ENCODE measurements at regions not wholly inside any gene's neighbourhood (a gene's known extent, or its start where the extent isn't known, plus 50 kb on each side); places are given as distances from the start of the nearest gene placed in this dataset.

DNA sequence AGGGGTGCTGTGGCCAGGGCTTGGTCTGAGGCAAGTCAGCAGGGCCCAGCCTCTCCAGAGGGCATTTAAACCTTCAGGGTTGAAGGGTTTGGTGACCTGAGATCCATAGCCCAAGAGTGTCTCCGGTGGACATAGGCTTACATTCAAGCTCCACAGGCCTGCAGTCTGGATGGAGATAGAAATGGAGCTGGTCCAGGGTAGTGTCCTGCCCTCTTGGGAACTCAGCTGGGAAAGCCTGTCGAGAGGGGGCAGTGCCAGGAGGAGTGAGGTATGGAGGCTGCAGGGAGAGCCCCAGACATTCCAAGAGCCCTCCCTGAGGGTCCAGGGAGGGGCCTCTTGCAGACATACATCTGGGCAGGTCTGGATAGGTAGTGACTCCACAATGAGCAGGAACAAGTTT, 177.0 kb upstream of the MVB12B start:
- no peaks in the 10 kb centered on the region for H3K9me3 ChIP-seq (replicated peaks; ENCODE audit: control insufficient read depth, insufficient read depth, low read length)
- no peak overlapping the region for H3K9ac ChIP-seq (replicated peaks; ENCODE audit: extremely low read depth, insufficient read depth, low read length)
- H3K79me2 ChIP-seq (ENCODE audit: control insufficient read depth, insufficient read depth, low read length), result no peaks in the 10 kb centered on the region
- intact Hi-C loops (cut with micrococcal nuclease), result no loop called here
- H3K9me1 ChIP-seq (replicated peaks; ENCODE audit: control insufficient read depth, extremely low read depth, insufficient read depth, low read length), result no peaks in the 10 kb centered on the region
- no peak overlapping the region for H2AFZ ChIP-seq (ENCODE audit: low read depth, low read length)
- H3K36me3 ChIP-seq (ENCODE audit: control insufficient read depth in 2 of 2, extremely low read depth in 1 of 2, insufficient read depth in 2 of 2, low read length in 2 of 2), result no peaks in the 10 kb centered on the region
- H3K27me3 ChIP-seq (ENCODE audit: control insufficient read depth in 2 of 2, insufficient read depth in 2 of 2, low read length in 2 of 2), result peaks cover 0 to 3% of the 10 kb centered on the region in 2 experiments
- no peak overlapping the region for H3K27ac ChIP-seq (ENCODE audit: insufficient read depth, low read depth, low read length)
- POLR2A ChIA-PET, result no interaction called here
- TF ChIP-seq POLR2AphosphoS5 (IDR thresholded peaks at IDR 0.05; ENCODE audit: insufficient read depth, low read depth, low read length), result no peak
- no peak for TF ChIP-seq EZH2 (IDR thresholded peaks at IDR 0.05; ENCODE audit: borderline replicate concordance, low read depth, low read length, severe bottlenecking)
- TF ChIP-seq, protein P1, sequence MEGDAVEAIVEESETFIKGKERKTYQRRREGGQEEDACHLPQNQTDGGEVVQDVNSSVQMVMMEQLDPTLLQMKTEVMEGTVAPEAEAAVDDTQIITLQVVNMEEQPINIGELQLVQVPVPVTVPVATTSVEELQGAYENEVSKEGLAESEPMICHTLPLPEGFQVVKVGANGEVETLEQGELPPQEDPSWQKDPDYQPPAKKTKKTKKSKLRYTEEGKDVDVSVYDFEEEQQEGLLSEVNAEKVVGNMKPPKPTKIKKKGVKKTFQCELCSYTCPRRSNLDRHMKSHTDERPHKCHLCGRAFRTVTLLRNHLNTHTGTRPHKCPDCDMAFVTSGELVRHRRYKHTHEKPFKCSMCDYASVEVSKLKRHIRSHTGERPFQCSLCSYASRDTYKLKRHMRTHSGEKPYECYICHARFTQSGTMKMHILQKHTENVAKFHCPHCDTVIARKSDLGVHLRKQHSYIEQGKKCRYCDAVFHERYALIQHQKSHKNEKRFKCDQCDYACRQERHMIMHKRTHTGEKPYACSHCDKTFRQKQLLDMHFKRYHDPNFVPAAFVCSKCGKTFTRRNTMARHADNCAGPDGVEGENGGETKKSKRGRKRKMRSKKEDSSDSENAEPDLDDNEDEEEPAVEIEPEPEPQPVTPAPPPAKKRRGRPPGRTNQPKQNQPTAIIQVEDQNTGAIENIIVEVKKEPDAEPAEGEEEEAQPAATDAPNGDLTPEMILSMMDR (IDR thresholded peaks at IDR 0.05; ENCODE audit: extremely low read depth in 1 of 2, insufficient read depth in 1 of 2, low read depth in 1 of 2, low read length in 2 of 2), result no peak
- no peak overlapping the region for H3K4me3 ChIP-seq (replicated peaks in 1 of 3; ENCODE audit: insufficient read depth in 1 of 3, low read depth in 1 of 3, low read length in 3 of 3)
- H3K4me2 ChIP-seq (ENCODE audit: insufficient read depth, low read length), result no peak overlapping the region
- dilution Hi-C loops (cut with MboI; ENCODE audit: extremely low pct_ligation_motif_present, low sequenced_read_pairs), result no loop called here
- FAIRE-seq (no peak), DNase-seq (ENCODE audit: low read depth, low spot score) (no peak)
- H3K4me1 ChIP-seq (ENCODE audit: control insufficient read depth, extremely low read depth, insufficient read depth, low read length), result no peaks in the 10 kb centered on the region
- CTCF ChIA-PET, result interaction anchor here (1.0 kb wide), 1 partner anchor 20 kb away, joined by 3 read pairs; no protein-coding TSS in a partner anchor
- H4K20me1 ChIP-seq (replicated peaks; ENCODE audit: control insufficient read depth, extremely low read depth, insufficient read depth, low read length), result no peaks in the 10 kb centered on the region
- no TSS peak for BruUV-seq (replicated peaks)

DNA sequence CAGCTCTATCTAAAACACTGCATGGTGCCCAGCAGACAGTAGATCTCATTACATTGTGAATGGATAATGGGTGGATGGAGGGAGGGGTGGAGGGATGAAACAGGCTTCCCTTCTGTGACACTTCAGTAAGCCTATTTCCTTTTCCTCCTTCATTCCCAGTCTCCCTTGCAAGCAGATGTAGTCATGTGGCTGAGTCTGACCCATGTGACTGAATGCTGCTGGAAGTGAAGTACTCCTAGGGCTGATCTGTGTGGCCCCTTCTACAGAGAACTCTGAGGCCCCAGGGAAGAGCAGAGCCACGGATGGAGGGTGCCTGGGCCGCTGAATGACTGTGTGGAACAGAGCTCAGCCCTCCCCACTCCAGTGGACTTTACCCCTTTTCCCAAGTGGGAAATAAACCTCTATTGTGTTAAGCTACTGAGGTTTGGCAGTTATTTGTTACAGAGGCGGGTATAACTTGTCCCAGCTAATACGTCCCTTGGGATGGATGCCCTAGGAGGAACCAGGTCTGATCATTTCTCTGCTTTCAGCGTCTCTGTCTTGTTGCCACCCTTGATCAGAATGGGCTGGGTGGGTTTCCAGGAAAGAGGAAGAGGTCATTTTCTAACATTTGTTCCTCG, 176.1 kb upstream of the MVB12B start:
- intact Hi-C loops (cut with micrococcal nuclease) (no loop called here), dilution Hi-C loops (cut with MboI; ENCODE audit: extremely low pct_ligation_motif_present, low sequenced_read_pairs) (no loop called here)
- Histone ChIP-seq H3K4me1 (ENCODE audit: control insufficient read depth, extremely low read depth, insufficient read depth, low read length) (no peaks in the 10 kb centered on the region), H3K27me3 (ENCODE audit: control insufficient read depth in 2 of 2, insufficient read depth in 2 of 2, low read length in 2 of 2) (peaks cover 0 to 2% of the 10 kb centered on the region in 2 experiments), H3K79me2 (ENCODE audit: control insufficient read depth, insufficient read depth, low read length) (no peaks in the 10 kb centered on the region), H3K27ac (ENCODE audit: insufficient read depth, low read depth, low read length) (no peak overlapping the region), H3K9me1 (replicated peaks; ENCODE audit: control insufficient read depth, extremely low read depth, insufficient read depth, low read length) (no peaks in the 10 kb centered on the region), H3K4me3 (replicated peaks in 1 of 3; ENCODE audit: insufficient read depth in 1 of 3, low read depth in 1 of 3, low read length in 3 of 3) (no peak overlapping the region), H3K36me3 (ENCODE audit: control insufficient read depth in 2 of 2, extremely low read depth in 1 of 2, insufficient read depth in 2 of 2, low read length in 2 of 2) (no peaks in the 10 kb centered on the region), H3K9me3 (replicated peaks; ENCODE audit: control insufficient read depth, insufficient read depth, low read length) (no peaks in the 10 kb centered on the region), H3K4me2 (ENCODE audit: insufficient read depth, low read length) (no peak overlapping the region), H2AFZ (ENCODE audit: low read depth, low read length) (no peak overlapping the region), H4K20me1 (replicated peaks; ENCODE audit: control insufficient read depth, extremely low read depth, insufficient read depth, low read length) (no peaks in the 10 kb centered on the region), H3K9ac (replicated peaks; ENCODE audit: extremely low read depth, insufficient read depth, low read length) (no peak overlapping the region)
- POLR2A ChIA-PET, result no interaction called here
- no TSS peak for BruUV-seq (replicated peaks)
- DNase-seq (ENCODE audit: low read depth, low spot score) (no peak), FAIRE-seq (no peak)
- CTCF ChIA-PET, result interaction anchor here (0.9 to 1.0 kb wide), 2 partner anchors 10 to 19 kb away, joined by 3 read pairs; no protein-coding TSS in a partner anchor
- TF ChIP-seq MYC (IDR thresholded peaks at IDR 0.05; ENCODE audit: low read depth, low read length) (no peak), POLR2AphosphoS5 (IDR thresholded peaks at IDR 0.05; ENCODE audit: insufficient read depth, low read depth, low read length) (no peak), EZH2 (IDR thresholded peaks at IDR 0.05; ENCODE audit: borderline replicate concordance, low read depth, low read length, severe bottlenecking) (no peak), POLR2A (IDR thresholded peaks at IDR 0.05; ENCODE audit: low read depth, low read length) (no peak), FOS (IDR thresholded peaks at IDR 0.05; ENCODE audit: borderline replicate concordance, insufficient read depth, low read length) (no peak), JUN (IDR thresholded peaks at IDR 0.05; ENCODE audit: borderline replicate concordance, insufficient read depth, insufficient read length, low read depth) (no peak)
- TF ChIP-seq, protein P2, sequence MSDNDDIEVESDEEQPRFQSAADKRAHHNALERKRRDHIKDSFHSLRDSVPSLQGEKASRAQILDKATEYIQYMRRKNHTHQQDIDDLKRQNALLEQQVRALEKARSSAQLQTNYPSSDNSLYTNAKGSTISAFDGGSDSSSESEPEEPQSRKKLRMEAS (IDR thresholded peaks at IDR 0.05; ENCODE audit: insufficient read depth, insufficient read length), result no peak
- TF ChIP-seq, protein P1 (IDR thresholded peaks at IDR 0.05; ENCODE audit: extremely low read depth in 1 of 2, insufficient read depth in 1 of 2, low read depth in 1 of 2, low read length in 2 of 2), result no peak

Data from endothelial cell of umbilical vein (primary cell).